H1 (cell line): ENCODE measurements at regions not wholly inside any gene's neighbourhood (a gene's known extent, or its start where the extent isn't known, plus 50 kb on each side); places are given as distances from the start of the nearest gene placed in this dataset.

Experiments
- CTCF ChIA-PET: fragments of 300-600 bp; sonication (Branson Sonifier 250); formaldehyde crosslinking; loops from one replicate; lab custom pipeline; 2021; ENCODE audit not compliant: partially characterized antibody; lab: Charles Lee
- POLR2A ChIA-PET: fragments of 300-600 bp; sonication (Branson Sonifier 250); formaldehyde crosslinking; loops from one replicate; lab custom pipeline; 2021; ENCODE audit warnings: inconsistent platforms; ENCODE audit not compliant: partially characterized antibody; lab: Charles Lee
- DNase-seq, 2 experiments: peaks; one replicate each; pipeline versions ENCODE4 v3.0.0 to v3.0.0-alpha.2; 2010 to 2022; ENCODE audit warnings: low spot score in 2 of 2, low read depth in 1 of 2, mixed read lengths in 1 of 2
- FAIRE-seq: peaks from 2 replicates; lab custom pipeline; 2011; peaks lifted over from hg19 to GRCh38; lab: Jason Lieb, UNC
- H2AFZ ChIP-seq: 2 replicates; pipeline ENCODE4 v1.8.1; 2012; ENCODE audit warnings: low read length, inconsistent platforms
- H2AK5ac ChIP-seq: 2 replicates; pipeline ENCODE4 v1.6.1; 2013; ENCODE audit warnings: low read depth, low read length
- H2BK120ac ChIP-seq: replicated peaks from 2 replicates; pipeline ENCODE3; 2013; ENCODE audit warnings: low read depth, low read length, inconsistent platforms
- H2BK12ac ChIP-seq: 2 replicates; pipeline ENCODE4 v1.6.1; 2013; ENCODE audit warnings: low read depth, low read length
- H2BK15ac ChIP-seq: 2 replicates; pipeline ENCODE4 v1.6.1; 2013; ENCODE audit warnings: low read length
- H2BK20ac ChIP-seq: 2 replicates; pipeline ENCODE4 v1.6.1; 2013; ENCODE audit warnings: low read length
- H2BK5ac ChIP-seq: 2 replicates; pipeline ENCODE4 v1.6.1; 2013; ENCODE audit warnings: low read depth, low read length
- H3K14ac ChIP-seq: 2 replicates; pipeline ENCODE4 v1.6.1; 2013; ENCODE audit warnings: inconsistent platforms; ENCODE audit not compliant: insufficient read length
- H3K18ac ChIP-seq: 2 replicates; pipeline ENCODE4 v1.6.1; 2013; ENCODE audit warnings: low read length; ENCODE audit errors: extremely low read depth
- H3K23ac ChIP-seq: 2 replicates; pipeline ENCODE4 v1.6.1; 2013; ENCODE audit warnings: inconsistent platforms; ENCODE audit not compliant: insufficient read length
- H3K23me2 ChIP-seq: 2 replicates; pipeline ENCODE4 v1.6.1; 2013; ENCODE audit warnings: low read depth, low read length
- H3K27ac ChIP-seq: 2 replicates; pipeline ENCODE4 v1.6.1; 2011; ENCODE audit warnings: low read depth, low read length, inconsistent platforms
- H3K27me3 ChIP-seq, 4 experiments: replicated peaks in 1 of 4; 1 replicate in 1 of 4; 2 replicates in 3 of 4; pipeline versions ENCODE4 v1.6.1 to v1.8.1; 2011 to 2013; ENCODE audit warnings: low read length in 3 of 4, mild to moderate bottlenecking in 3 of 4, inconsistent platforms in 2 of 4, mixed read lengths in 2 of 4, moderate library complexity in 1 of 4; ENCODE audit not compliant: control insufficient read depth in 3 of 4, insufficient read depth in 3 of 4; ENCODE audit errors: extremely low read depth in 1 of 4
- H3K36me3 ChIP-seq, 4 experiments: 2 replicates each; pipeline versions ENCODE4 v1.6.1 to v1.8.1; 2011 to 2013; ENCODE audit warnings: mild to moderate bottlenecking in 4 of 4, low read length in 3 of 4, moderate library complexity in 2 of 4, control low read depth in 1 of 4, inconsistent platforms in 1 of 4; ENCODE audit not compliant: insufficient read depth in 4 of 4, control insufficient read depth in 2 of 4
- H3K4ac ChIP-seq: replicated peaks from 2 replicates; pipeline ENCODE3; 2013; ENCODE audit warnings: low read length, low read depth, mixed read lengths, inconsistent platforms; ENCODE audit not compliant: insufficient read length
- H3K4me1 ChIP-seq, 4 experiments: replicated peaks in 1 of 4; 1 replicate in 1 of 4; 2 replicates in 3 of 4; pipeline versions ENCODE4 v1.6.1 to v1.8.1; 2011 to 2013; ENCODE audit warnings: low read length in 3 of 4, inconsistent platforms in 2 of 4, mixed read lengths in 1 of 4; ENCODE audit not compliant: insufficient read depth in 4 of 4, control insufficient read depth in 3 of 4
- H3K4me2 ChIP-seq, 2 experiments: 2 replicates each; pipeline versions ENCODE4 v1.6.1 to v1.8.1; 2011 to 2013; ENCODE audit warnings: low read depth in 2 of 2, low read length in 2 of 2, control low read depth in 1 of 2, inconsistent platforms in 1 of 2, mild to moderate bottlenecking in 1 of 2; ENCODE audit not compliant: insufficient read depth in 1 of 2
- H3K4me3 ChIP-seq, 4 experiments: fragments of 200-600, 300-600 bp in 1 of 4; sonication (generic), shearing (Covaris generic), sonication (Bioruptor Twin) in 1 of 4; 2 replicates each; pipeline versions ENCODE4 v1.5.1 to v1.8.1; 2011 to 2016; ENCODE audit warnings: low read length in 4 of 4, low read depth in 3 of 4, control low read depth in 2 of 4, inconsistent platforms in 2 of 4, mild to moderate bottlenecking in 2 of 4, mixed read lengths in 1 of 4, moderate library complexity in 1 of 4; ENCODE audit not compliant: insufficient read depth in 2 of 4; ENCODE audit errors: extremely low read depth in 1 of 4
- H3K56ac ChIP-seq: replicated peaks from 2 replicates; pipeline ENCODE3; 2013; ENCODE audit warnings: low read depth, mild to moderate bottlenecking, mixed read lengths, low read length, inconsistent platforms; ENCODE audit not compliant: insufficient read length
- H3K79me1 ChIP-seq: 2 replicates; pipeline ENCODE4 v1.6.1; 2013; ENCODE audit warnings: low read depth, low read length, control low read depth
- H3K79me2 ChIP-seq, 2 experiments: 2 replicates each; pipeline versions ENCODE4 v1.6.1 to v1.8.1; 2012 to 2013; ENCODE audit warnings: low read length in 2 of 2, mild to moderate bottlenecking in 2 of 2, inconsistent platforms in 1 of 2; ENCODE audit not compliant: insufficient read depth in 2 of 2, control insufficient read depth in 1 of 2
- H3K9ac ChIP-seq, 4 experiments: replicated peaks in 1 of 4; 1 replicate in 1 of 4; 2 replicates in 3 of 4; pipeline versions ENCODE4 v1.6.1 to v1.8.1; 2011 to 2013; ENCODE audit warnings: low read depth in 3 of 4, low read length in 3 of 4, control low read depth in 2 of 4, mild to moderate bottlenecking in 2 of 4, moderate library complexity in 2 of 4, inconsistent platforms in 1 of 4; ENCODE audit errors: extremely low read depth in 1 of 4
- H3K9me3 ChIP-seq, 2 experiments: 2 replicates each; pipeline versions ENCODE4 v1.6.1 to v1.8.1; 2012 to 2013; ENCODE audit warnings: mild to moderate bottlenecking in 2 of 2, moderate library complexity in 2 of 2, control low read depth in 1 of 2, inconsistent platforms in 1 of 2, low read depth in 1 of 2, low read length in 1 of 2, mixed read lengths in 1 of 2; ENCODE audit not compliant: insufficient read depth in 2 of 2
- H4K20me1 ChIP-seq, 2 experiments: replicated peaks in 1 of 2; 2 replicates each; pipeline versions ENCODE3 to v1.8.1; 2011 to 2013; ENCODE audit warnings: inconsistent platforms in 2 of 2, low read length in 2 of 2, mild to moderate bottlenecking in 1 of 2; ENCODE audit not compliant: insufficient read depth in 2 of 2, control insufficient read depth in 1 of 2
- H4K5ac ChIP-seq: 2 replicates; pipeline ENCODE4 v1.6.1; 2013; ENCODE audit warnings: low read length, low read depth, mixed read lengths, inconsistent platforms; ENCODE audit not compliant: insufficient read length
- H4K8ac ChIP-seq: 2 replicates; pipeline ENCODE4 v1.8.0; 2013; ENCODE audit warnings: mild to moderate bottlenecking, moderate library complexity, low read length, inconsistent platforms; ENCODE audit not compliant: insufficient read depth; ENCODE audit errors: extremely low read depth
- H4K91ac ChIP-seq: replicated peaks from 2 replicates; pipeline ENCODE3; 2013; ENCODE audit warnings: low read length, mixed read lengths, inconsistent platforms; ENCODE audit not compliant: insufficient read length
- ATF2 ChIP-seq: IDR thresholded peaks from 2 replicates; pipeline ENCODE4 v1.6.1; 2012; ENCODE audit warnings: low read length, inconsistent platforms
- BACH1 ChIP-seq: IDR thresholded peaks from 2 replicates; pipeline ENCODE4 v1.6.1; 2012; ENCODE audit warnings: low read length, improper control_type of control experiment
- HDAC2 ChIP-seq, 2 experiments: fragments of 300-600 bp in 1 of 2; sonication (generic) in 1 of 2; IDR thresholded peaks; 2 replicates each; pipeline ENCODE4 v1.6.1; 2011 to 2012; ENCODE audit warnings: low read depth in 2 of 2, low read length in 2 of 2, mild to moderate bottlenecking in 2 of 2, moderate library complexity in 2 of 2, borderline replicate concordance in 1 of 2, inconsistent platforms in 1 of 2
- HDAC6 ChIP-seq: IDR thresholded peaks from one replicate; pipeline ENCODE4 v1.7.1; 2012; ENCODE audit warnings: low read depth, mild to moderate bottlenecking, inconsistent platforms, low read length, moderate library complexity
- POU5F1 ChIP-seq: IDR thresholded peaks from 2 replicates; pipeline ENCODE4 v1.6.1; 2011; ENCODE audit warnings: low read depth, mild to moderate bottlenecking, low read length, moderate library complexity
- YY1 ChIP-seq: IDR thresholded peaks from 2 replicates; pipeline ENCODE4 v1.6.1; 2011; ENCODE audit warnings: low read depth, mild to moderate bottlenecking, low read length
- WGBS, 2 experiments: shearing (Covaris generic) in 1 of 2; methylation state at CpG; one replicate each; pipeline versions ENCODE4 v1.1.6 to v1.1.7; 2013 to 2015; ENCODE audit warnings: low lambda C conversion rate in 2 of 2, mixed read lengths in 2 of 2, inconsistent platforms in 1 of 2, low coverage in 1 of 2, missing lambda C conversion rate in 1 of 2; ENCODE audit not compliant: insufficient replicate concordance in 2 of 2, insufficient coverage in 1 of 2, insufficient read length in 1 of 2; ENCODE audit errors: extremely low coverage in 1 of 2, missing lambda C conversion rate in 1 of 2; 5-methylcytosine and 5-hydroxymethylcytosine counted together

- no peaks in the 10 kb centered on the region for H3K23me2 ChIP-seq
- DNase-seq (no peak), FAIRE-seq (no peak)
- no peak overlapping the region for H4K8ac ChIP-seq
- no peak overlapping the region for H2AK5ac ChIP-seq
- H2BK12ac ChIP-seq: no peak overlapping the region
- H2AFZ ChIP-seq: no peak overlapping the region
- no peak overlapping the region for H3K27ac ChIP-seq
- ChIA-PET CTCF (interaction anchor here (0.6 to 0.8 kb wide), 2 partner anchors 8 to 395 kb away, joined by 3 read pairs; no protein-coding TSS in a partner anchor), POLR2A (no interaction called here)
- H3K18ac ChIP-seq: no peak overlapping the region
- no peak overlapping the region for H2BK15ac ChIP-seq
- no peaks in the 10 kb centered on the region for H3K36me3 ChIP-seq
- H3K27me3 ChIP-seq: no peaks in the 10 kb centered on the region
- no peak overlapping the region for H3K23ac ChIP-seq
- H3K4ac ChIP-seq: no peak overlapping the region
- H3K4me3 ChIP-seq: no peak overlapping the region
- H2BK20ac ChIP-seq: no peak overlapping the region
- H3K4me1 ChIP-seq: no peaks in the 10 kb centered on the region; a peak in 1 of 7 replicates
- H3K79me2 ChIP-seq: no peaks in the 10 kb centered on the region
- WGBS, 2 experiments: 93% methylated on average over 3 of the region's 3 CpGs; no CpG with 5 or more reads in 1 of the 2 experiments
- no peak overlapping the region for H3K56ac ChIP-seq
- H4K5ac ChIP-seq: no peak overlapping the region
- no peak overlapping the region for H2BK120ac ChIP-seq
- no peaks in the 10 kb centered on the region for H4K20me1 ChIP-seq
- TF ChIP-seq HDAC6: no peak
- no peak for TF ChIP-seq HDAC2 (IDR thresholded peaks at IDR 0.05; ENCODE audit: borderline replicate concordance in 1 of 2, low read depth in 2 of 2, low read length in 2 of 2)
- TF ChIP-seq ATF2: no peak
- no peak for TF ChIP-seq YY1
- no peak for TF ChIP-seq POU5F1
- no peak for TF ChIP-seq BACH1
- no peak overlapping the region for H3K9ac ChIP-seq
- no peaks in the 10 kb centered on the region for H3K79me1 ChIP-seq
- H4K91ac ChIP-seq: no peak overlapping the region
- H3K4me2 ChIP-seq: no peak overlapping the region
- H3K14ac ChIP-seq: no peak overlapping the region
- no peaks in the 10 kb centered on the region for H3K9me3 ChIP-seq
- no peak overlapping the region for H2BK5ac ChIP-seq
Measured at GRCh38 chr4:124433044-124433443, 279.5 kb downstream of the ANKRD50 start.
